ENCODE measurements at regions not wholly inside any gene's neighbourhood (a gene's known extent, or its start where the extent isn't known, plus 50 kb on each side); places are given as distances from the start of the nearest gene placed in this dataset.

- 0% methylated on average over 1 of the region's 1 CpG; no CpG with 5 or more reads in 1 of the 2 experiments for WGBS, 2 experiments
Observed at GRCh38 chr2:173605994-173606393, 251.3 kb downstream of the CDCA7 start.

GRCh38 chr2:173606619-173607248 lies 252.1 kb downstream of the CDCA7 start:
- H3K36me3 ChIP-seq (ENCODE audit: control insufficient read depth, insufficient read depth, low read length), result no peaks in the 10 kb centered on the region
- no peaks in the 10 kb centered on the region for H3K4me1 ChIP-seq (ENCODE audit: control insufficient read depth, insufficient read depth, low read length)
- H3K27ac ChIP-seq (ENCODE audit: insufficient read depth, low read depth, low read length, poor library complexity, severe bottlenecking), result no peak overlapping the region
- 68 to 69% methylated on average over 5 of the region's 5 CpGs for WGBS, 2 experiments
- no peaks in the 10 kb centered on the region for H3K27me3 ChIP-seq (ENCODE audit: control insufficient read depth, insufficient read depth, low read length, poor library complexity, severe bottlenecking)
- no peaks in the 10 kb centered on the region for H3K9me3 ChIP-seq (ENCODE audit: control insufficient read depth, low read length)
- no peak overlapping the region for H3K4me3 ChIP-seq (ENCODE audit: insufficient read depth, low read depth, low read length)

More at GRCh38 chr2:173605994-173606393, 251.3 kb downstream of the CDCA7 start:
- Histone ChIP-seq H3K27me3 (ENCODE audit: control insufficient read depth, insufficient read depth, low read length, poor library complexity, severe bottlenecking) (no peaks in the 10 kb centered on the region), H3K4me3 (ENCODE audit: insufficient read depth, low read depth, low read length) (no peak overlapping the region), H3K27ac (ENCODE audit: insufficient read depth, low read depth, low read length, poor library complexity, severe bottlenecking) (no peak overlapping the region), H3K4me1 (ENCODE audit: control insufficient read depth, insufficient read depth, low read length) (no peaks in the 10 kb centered on the region), H3K9me3 (ENCODE audit: control insufficient read depth, low read length) (no peaks in the 10 kb centered on the region), H3K36me3 (ENCODE audit: control insufficient read depth, insufficient read depth, low read length) (no peaks in the 10 kb centered on the region)

- no peaks in the 10 kb centered on the region for H3K9me3 ChIP-seq (ENCODE audit: control insufficient read depth, low read length)
- no peaks in the 10 kb centered on the region for H3K27me3 ChIP-seq (ENCODE audit: control insufficient read depth, insufficient read depth, low read length, poor library complexity, severe bottlenecking)
- 71 to 73% methylated on average over 6 of the region's 7 CpGs for WGBS, 2 experiments
Observed at GRCh38 chr2:173607606-173608311, 253.1 kb downstream of the CDCA7 start.

GRCh38 chr2:173611121-173611520 lies 256.4 kb downstream of the CDCA7 start:
- 94 to 97% methylated on average over 5 of the region's 5 CpGs for WGBS, 2 experiments

More at GRCh38 chr2:173607606-173608311, 253.1 kb downstream of the CDCA7 start:
- Histone ChIP-seq H3K4me1 (ENCODE audit: control insufficient read depth, insufficient read depth, low read length) (no peaks in the 10 kb centered on the region), H3K4me3 (ENCODE audit: insufficient read depth, low read depth, low read length) (no peak overlapping the region), H3K27ac (ENCODE audit: insufficient read depth, low read depth, low read length, poor library complexity, severe bottlenecking) (no peak overlapping the region), H3K36me3 (ENCODE audit: control insufficient read depth, insufficient read depth, low read length) (no peaks in the 10 kb centered on the region)

GRCh38 chr2:173612354-173612753 lies 257.7 kb downstream of the CDCA7 start:
- H3K4me3 ChIP-seq (ENCODE audit: insufficient read depth, low read depth, low read length), result no peak overlapping the region
- H3K4me1 ChIP-seq (ENCODE audit: control insufficient read depth, insufficient read depth, low read length), result no peaks in the 10 kb centered on the region
- 73 to 74% methylated on average over 3 of the region's 3 CpGs for WGBS, 2 experiments
- no peaks in the 10 kb centered on the region for H3K36me3 ChIP-seq (ENCODE audit: control insufficient read depth, insufficient read depth, low read length)
- no peaks in the 10 kb centered on the region for H3K9me3 ChIP-seq (ENCODE audit: control insufficient read depth, low read length)
- no peaks in the 10 kb centered on the region for H3K27me3 ChIP-seq (ENCODE audit: control insufficient read depth, insufficient read depth, low read length, poor library complexity, severe bottlenecking)
- H3K27ac ChIP-seq (ENCODE audit: insufficient read depth, low read depth, low read length, poor library complexity, severe bottlenecking), result no peak overlapping the region

More at GRCh38 chr2:173611121-173611520, 256.4 kb downstream of the CDCA7 start:
- Histone ChIP-seq H3K36me3 (ENCODE audit: control insufficient read depth, insufficient read depth, low read length) (no peaks in the 10 kb centered on the region), H3K27me3 (ENCODE audit: control insufficient read depth, insufficient read depth, low read length, poor library complexity, severe bottlenecking) (no peaks in the 10 kb centered on the region), H3K27ac (ENCODE audit: insufficient read depth, low read depth, low read length, poor library complexity, severe bottlenecking) (no peak overlapping the region), H3K9me3 (ENCODE audit: control insufficient read depth, low read length) (no peaks in the 10 kb centered on the region), H3K4me3 (ENCODE audit: insufficient read depth, low read depth, low read length) (no peak overlapping the region), H3K4me1 (ENCODE audit: control insufficient read depth, insufficient read depth, low read length) (no peaks in the 10 kb centered on the region)

GRCh38 chr2:173613386-173613785 lies 258.7 kb downstream of the CDCA7 start:
- H3K27me3 ChIP-seq (ENCODE audit: control insufficient read depth, insufficient read depth, low read length, poor library complexity, severe bottlenecking), result no peaks in the 10 kb centered on the region
- no peaks in the 10 kb centered on the region for H3K9me3 ChIP-seq (ENCODE audit: control insufficient read depth, low read length)
- H3K27ac ChIP-seq (ENCODE audit: insufficient read depth, low read depth, low read length, poor library complexity, severe bottlenecking), result no peak overlapping the region
- no peaks in the 10 kb centered on the region for H3K36me3 ChIP-seq (ENCODE audit: control insufficient read depth, insufficient read depth, low read length)
- H3K4me3 ChIP-seq (ENCODE audit: insufficient read depth, low read depth, low read length), result no peak overlapping the region
- no peaks in the 10 kb centered on the region for H3K4me1 ChIP-seq (ENCODE audit: control insufficient read depth, insufficient read depth, low read length)
- WGBS, 2 experiments, result 83 to 90% methylated on average over 2 to 5 of the region's 5 CpGs

- no peaks in the 10 kb centered on the region for H3K9me3 ChIP-seq (ENCODE audit: control insufficient read depth, low read length)
Observed at GRCh38 chr2:173614265-173614930, 259.7 kb downstream of the CDCA7 start.

GRCh38 chr2:173623438-173624319 lies 269.0 kb downstream of the CDCA7 start:
- H3K4me1 ChIP-seq (ENCODE audit: control insufficient read depth, insufficient read depth, low read length), result peaks cover 9% of the 10 kb centered on the region
- H3K9me3 ChIP-seq (ENCODE audit: control insufficient read depth, low read length), result no peaks in the 10 kb centered on the region
- H3K27ac ChIP-seq (ENCODE audit: insufficient read depth, low read depth, low read length, poor library complexity, severe bottlenecking), result no peak overlapping the region
- no peak overlapping the region for H3K4me3 ChIP-seq (ENCODE audit: insufficient read depth, low read depth, low read length)
- no peaks in the 10 kb centered on the region for H3K36me3 ChIP-seq (ENCODE audit: control insufficient read depth, insufficient read depth, low read length)
- no peaks in the 10 kb centered on the region for H3K27me3 ChIP-seq (ENCODE audit: control insufficient read depth, insufficient read depth, low read length, poor library complexity, severe bottlenecking)
- 51 to 56% methylated on average over 11 to 13 of the region's 13 CpGs for WGBS, 2 experiments

More at GRCh38 chr2:173614265-173614930, 259.7 kb downstream of the CDCA7 start:
- no peaks in the 10 kb centered on the region for H3K27me3 ChIP-seq (ENCODE audit: control insufficient read depth, insufficient read depth, low read length, poor library complexity, severe bottlenecking)
- H3K36me3 ChIP-seq (ENCODE audit: control insufficient read depth, insufficient read depth, low read length), result no peaks in the 10 kb centered on the region
- no peak overlapping the region for H3K27ac ChIP-seq (ENCODE audit: insufficient read depth, low read depth, low read length, poor library complexity, severe bottlenecking)
- 92% methylated on average over 4 of the region's 5 CpGs for WGBS, 2 experiments
- no peaks in the 10 kb centered on the region for H3K4me1 ChIP-seq (ENCODE audit: control insufficient read depth, insufficient read depth, low read length)
- no peak overlapping the region for H3K4me3 ChIP-seq (ENCODE audit: insufficient read depth, low read depth, low read length)

- H3K4me1 ChIP-seq (ENCODE audit: control insufficient read depth, insufficient read depth, low read length), result peaks cover 9% of the 10 kb centered on the region
- no peaks in the 10 kb centered on the region for H3K27me3 ChIP-seq (ENCODE audit: control insufficient read depth, insufficient read depth, low read length, poor library complexity, severe bottlenecking)
- H3K27ac ChIP-seq (ENCODE audit: insufficient read depth, low read depth, low read length, poor library complexity, severe bottlenecking), result no peak overlapping the region
- no peaks in the 10 kb centered on the region for H3K36me3 ChIP-seq (ENCODE audit: control insufficient read depth, insufficient read depth, low read length)
- 94 to 95% methylated on average over 11 of the region's 11 CpGs for WGBS, 2 experiments
- H3K4me3 ChIP-seq (ENCODE audit: insufficient read depth, low read depth, low read length), result no peak overlapping the region
- no peaks in the 10 kb centered on the region for H3K9me3 ChIP-seq (ENCODE audit: control insufficient read depth, low read length)
Observed at GRCh38 chr2:173625315-173625714, 270.6 kb downstream of the CDCA7 start.
